ENCODE measurements at regions not wholly inside any gene's neighbourhood (a gene's known extent, or its start where the extent isn't known, plus 50 kb on each side); places are given as distances from the start of the nearest gene placed in this dataset.

- TF ChIP-seq CTCF (IDR thresholded peaks at IDR 0.05), result no peak
- TF ChIP-seq POLR2AphosphoS5 (IDR thresholded peaks at IDR 0.05; ENCODE audit: low read depth, low read length), result no peak
- no peak for TF ChIP-seq SIN3A (IDR thresholded peaks at IDR 0.05; ENCODE audit: borderline replicate concordance, insufficient read depth, low read depth, low read length)
- TF ChIP-seq TCF7L2 (IDR thresholded peaks at IDR 0.05; ENCODE audit: low read depth, low read length), result no peak
These were observed 717.5 kb upstream of the LRFN5 start for GRCh38 chr14:40889126-40889525.

All from Panc1 (cell line).